ENCODE measurements at regions not wholly inside any gene's neighbourhood (a gene's known extent, or its start where the extent isn't known, plus 50 kb on each side); places are given as distances from the start of the nearest gene placed in this dataset.

DNA sequence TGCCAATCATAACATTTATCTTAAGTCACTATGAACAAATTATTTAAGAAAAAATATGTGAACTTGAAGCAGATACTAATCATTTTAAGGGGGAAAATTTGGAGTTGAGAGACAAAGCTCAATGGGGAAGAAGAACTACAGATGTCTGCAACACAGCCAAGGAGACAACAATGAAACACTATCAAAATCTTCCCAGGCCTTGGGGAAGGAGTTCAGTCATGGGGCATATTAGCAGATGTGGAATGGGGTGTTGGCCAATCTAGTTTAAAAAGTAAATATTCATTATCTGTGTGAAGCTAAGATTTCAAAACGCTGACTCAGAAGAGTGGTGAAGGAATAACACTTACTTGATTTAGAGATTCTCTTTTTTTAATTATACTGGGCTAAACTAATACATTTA is 671.6 kb upstream of the ZP4 start:
- TF ChIP-seq, protein P1, sequence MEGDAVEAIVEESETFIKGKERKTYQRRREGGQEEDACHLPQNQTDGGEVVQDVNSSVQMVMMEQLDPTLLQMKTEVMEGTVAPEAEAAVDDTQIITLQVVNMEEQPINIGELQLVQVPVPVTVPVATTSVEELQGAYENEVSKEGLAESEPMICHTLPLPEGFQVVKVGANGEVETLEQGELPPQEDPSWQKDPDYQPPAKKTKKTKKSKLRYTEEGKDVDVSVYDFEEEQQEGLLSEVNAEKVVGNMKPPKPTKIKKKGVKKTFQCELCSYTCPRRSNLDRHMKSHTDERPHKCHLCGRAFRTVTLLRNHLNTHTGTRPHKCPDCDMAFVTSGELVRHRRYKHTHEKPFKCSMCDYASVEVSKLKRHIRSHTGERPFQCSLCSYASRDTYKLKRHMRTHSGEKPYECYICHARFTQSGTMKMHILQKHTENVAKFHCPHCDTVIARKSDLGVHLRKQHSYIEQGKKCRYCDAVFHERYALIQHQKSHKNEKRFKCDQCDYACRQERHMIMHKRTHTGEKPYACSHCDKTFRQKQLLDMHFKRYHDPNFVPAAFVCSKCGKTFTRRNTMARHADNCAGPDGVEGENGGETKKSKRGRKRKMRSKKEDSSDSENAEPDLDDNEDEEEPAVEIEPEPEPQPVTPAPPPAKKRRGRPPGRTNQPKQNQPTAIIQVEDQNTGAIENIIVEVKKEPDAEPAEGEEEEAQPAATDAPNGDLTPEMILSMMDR (IDR thresholded peaks at IDR 0.05): no peak
- no peak for TF ChIP-seq POLR2A (IDR thresholded peaks at IDR 0.05)

Measured in upper lobe of left lung (tissue), 4 donors.